ENCODE measurements at regions not wholly inside any gene's neighbourhood (a gene's known extent, or its start where the extent isn't known, plus 50 kb on each side); places are given as distances from the start of the nearest gene placed in this dataset.

DNA sequence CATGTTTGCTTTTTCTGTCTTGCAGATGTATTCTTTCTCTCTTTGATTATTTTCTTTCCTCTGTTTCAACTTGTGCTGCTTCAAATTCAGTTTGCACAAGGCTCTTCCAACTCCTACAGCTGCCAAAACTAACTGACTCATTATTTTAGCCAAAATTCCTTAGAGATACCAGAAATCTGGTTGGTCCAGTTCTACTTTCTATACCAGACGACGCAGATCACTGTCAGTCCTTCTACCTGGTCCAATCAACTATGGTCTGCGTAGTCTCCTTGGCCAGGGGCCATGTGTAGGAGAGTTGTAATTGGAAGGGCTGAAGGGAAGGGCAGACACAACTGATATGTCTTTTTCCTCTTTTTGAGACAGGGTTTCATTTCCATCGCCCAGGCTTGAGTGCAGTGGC, 51.9 kb upstream of the JAK2 start:
- ATAC-seq (ENCODE audit: insufficient number of reproducible peaks, low FRiP score, low read depth), result no peak
- Histone ChIP-seq H3K27ac (peak overlapping the region; percentile 33 to 37), H3K9me3 (no peaks in the 10 kb centered on the region), H3K27me3 (replicated peaks; ENCODE audit: insufficient read depth) (no peaks in the 10 kb centered on the region), H3K4me3 (peak overlapping the region; percentile 64), H3K36me3 (no peaks in the 10 kb centered on the region), H3K4me1 (ENCODE audit: control insufficient read depth in 1 of 2, low read depth in 2 of 2) (peaks cover 20 to 74% of the 10 kb centered on the region in 2 donors)
- TF ChIP-seq, protein P1, sequence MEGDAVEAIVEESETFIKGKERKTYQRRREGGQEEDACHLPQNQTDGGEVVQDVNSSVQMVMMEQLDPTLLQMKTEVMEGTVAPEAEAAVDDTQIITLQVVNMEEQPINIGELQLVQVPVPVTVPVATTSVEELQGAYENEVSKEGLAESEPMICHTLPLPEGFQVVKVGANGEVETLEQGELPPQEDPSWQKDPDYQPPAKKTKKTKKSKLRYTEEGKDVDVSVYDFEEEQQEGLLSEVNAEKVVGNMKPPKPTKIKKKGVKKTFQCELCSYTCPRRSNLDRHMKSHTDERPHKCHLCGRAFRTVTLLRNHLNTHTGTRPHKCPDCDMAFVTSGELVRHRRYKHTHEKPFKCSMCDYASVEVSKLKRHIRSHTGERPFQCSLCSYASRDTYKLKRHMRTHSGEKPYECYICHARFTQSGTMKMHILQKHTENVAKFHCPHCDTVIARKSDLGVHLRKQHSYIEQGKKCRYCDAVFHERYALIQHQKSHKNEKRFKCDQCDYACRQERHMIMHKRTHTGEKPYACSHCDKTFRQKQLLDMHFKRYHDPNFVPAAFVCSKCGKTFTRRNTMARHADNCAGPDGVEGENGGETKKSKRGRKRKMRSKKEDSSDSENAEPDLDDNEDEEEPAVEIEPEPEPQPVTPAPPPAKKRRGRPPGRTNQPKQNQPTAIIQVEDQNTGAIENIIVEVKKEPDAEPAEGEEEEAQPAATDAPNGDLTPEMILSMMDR (IDR thresholded peaks at IDR 0.05), result no peak
- no peak for DNase-seq (ENCODE audit: low spot score)

DNA sequence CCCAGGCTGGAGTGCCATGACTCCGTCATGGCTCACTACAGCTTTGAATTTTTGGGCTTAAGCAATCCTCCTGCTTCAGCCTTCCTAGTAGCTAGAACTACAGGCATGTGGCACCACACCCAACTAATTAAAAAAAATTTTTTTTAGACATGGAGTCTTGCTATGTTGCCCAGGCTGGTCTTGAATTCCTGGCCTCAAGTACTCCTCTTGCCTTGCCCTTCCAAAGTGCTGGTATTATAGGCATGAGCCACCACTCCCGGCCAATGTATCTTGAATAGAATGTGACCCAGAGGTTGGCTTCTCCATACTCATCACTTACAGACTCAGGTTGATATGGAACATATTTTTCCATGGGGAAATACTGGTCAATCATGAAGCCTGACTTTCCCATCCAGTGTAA, 51.2 kb upstream of the JAK2 start:
- Histone ChIP-seq H3K36me3 (no peaks in the 10 kb centered on the region), H3K27ac (peak overlapping the region in 1 of 2 donors; percentile 33), H3K4me3 (no peak overlapping the region), H3K4me1 (ENCODE audit: control insufficient read depth in 1 of 2, low read depth in 2 of 2) (peaks cover 22 to 77% of the 10 kb centered on the region in 2 donors), H3K9me3 (no peaks in the 10 kb centered on the region), H3K27me3 (replicated peaks; ENCODE audit: insufficient read depth) (no peaks in the 10 kb centered on the region)
- TF ChIP-seq, protein P1 (IDR thresholded peaks at IDR 0.05), result no peak
- ATAC-seq (ENCODE audit: insufficient number of reproducible peaks, low FRiP score, low read depth), result no peak
- DNase-seq (ENCODE audit: low spot score), result no peak

DNA sequence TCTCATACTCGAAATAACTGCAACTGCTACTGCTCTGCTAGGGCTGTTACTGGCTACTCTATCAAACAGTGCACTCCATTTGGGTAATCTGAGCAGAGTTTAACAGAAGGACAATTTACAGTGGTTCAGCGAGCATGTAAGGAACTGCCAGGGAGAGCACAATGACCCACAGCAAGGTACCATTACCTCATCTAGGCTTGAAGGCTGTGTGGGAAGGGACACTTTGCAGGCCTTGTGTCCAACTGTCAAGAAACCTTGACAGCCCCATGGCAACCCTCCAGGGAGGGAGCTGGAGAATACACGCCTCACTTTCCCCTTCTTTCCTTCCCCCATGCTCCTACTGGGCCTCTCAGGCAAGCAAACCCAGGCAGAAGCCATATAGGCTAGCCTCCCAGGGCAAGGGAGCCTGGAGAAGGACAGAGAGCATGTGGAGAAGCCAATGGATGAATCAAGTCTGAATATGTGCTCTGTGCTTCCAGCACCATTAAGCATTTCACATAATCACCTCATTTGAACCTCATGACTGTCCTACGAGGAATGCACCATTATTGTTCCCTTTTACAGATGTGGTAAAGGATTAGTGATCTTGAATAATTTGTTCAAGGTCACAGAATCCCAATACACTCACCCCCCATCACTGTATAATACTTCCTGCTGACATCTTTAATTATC, 49.9 kb upstream of the JAK2 start:
- DNase-seq (ENCODE audit: low spot score) (no peak), ATAC-seq (ENCODE audit: insufficient number of reproducible peaks, low FRiP score, low read depth) (no peak)

More for the DNA sequence above, 49.9 kb upstream of the JAK2 start:
- no peaks in the 10 kb centered on the region for H3K27me3 ChIP-seq (replicated peaks; ENCODE audit: insufficient read depth)
- H3K36me3 ChIP-seq, result no peaks in the 10 kb centered on the region
- no peaks in the 10 kb centered on the region for H3K9me3 ChIP-seq
- peak overlapping the region in 1 of 2 donors; percentile 4 for H3K27ac ChIP-seq
- H3K4me3 ChIP-seq, result no peak overlapping the region
- H3K4me1 ChIP-seq (ENCODE audit: control insufficient read depth in 1 of 2, low read depth in 2 of 2), result peaks cover 29 to 76% of the 10 kb centered on the region in 2 donors
- TF ChIP-seq, protein P1 (IDR thresholded peaks at IDR 0.05), result no peak
